Astrocyte (in vitro differentiated cells and primary cell): ENCODE measurements at regions not wholly inside any gene's neighbourhood (a gene's known extent, or its start where the extent isn't known, plus 50 kb on each side); places are given as distances from the start of the nearest gene placed in this dataset.

Experiments
- DNase-seq: peaks from one replicate; pipeline ENCODE4 v3.0.0-alpha.2; 2010; ENCODE audit warnings: low read depth
- FAIRE-seq: peaks from 2 replicates; lab custom pipeline; 2011; peaks lifted over from hg19 to GRCh38; lab: Jason Lieb, UNC
- H2AFZ ChIP-seq: 2 replicates; pipeline ENCODE4 v1.6.0; 2012; ENCODE audit warnings: low read depth, low read length, inconsistent platforms
- H3K27ac ChIP-seq: 2 replicates; pipeline ENCODE4 v1.5.1; 2011; ENCODE audit warnings: low read depth, low read length, inconsistent platforms
- H3K27me3 ChIP-seq: 2 replicates; pipeline ENCODE4 v1.6.0; 2011; ENCODE audit warnings: low read length, inconsistent platforms; ENCODE audit not compliant: insufficient read depth
- H3K36me3 ChIP-seq: 2 replicates; pipeline ENCODE4 v1.5.1; 2011; ENCODE audit warnings: low read length, inconsistent platforms; ENCODE audit not compliant: insufficient read depth
- H3K4me1 ChIP-seq: 2 replicates; pipeline ENCODE4 v1.5.1; 2011; ENCODE audit warnings: low read length, inconsistent platforms; ENCODE audit not compliant: insufficient read depth
- H3K4me2 ChIP-seq: 2 replicates; pipeline ENCODE4 v1.6.0; 2012; ENCODE audit warnings: low read length, inconsistent platforms
- H3K4me3 ChIP-seq: 2 replicates; pipeline ENCODE4 v1.5.1; 2011; ENCODE audit warnings: low read depth, mild to moderate bottlenecking, low read length, inconsistent platforms; ENCODE audit not compliant: insufficient read depth
- H3K79me2 ChIP-seq: 2 replicates; pipeline ENCODE4 v1.6.0; 2012; ENCODE audit warnings: mild to moderate bottlenecking, low read length, inconsistent platforms; ENCODE audit not compliant: insufficient read depth
- H3K9ac ChIP-seq: 2 replicates; pipeline ENCODE4 v1.6.0; 2012; ENCODE audit warnings: mild to moderate bottlenecking, low read length, inconsistent platforms
- H3K9me3 ChIP-seq: 2 replicates; pipeline ENCODE4 v1.5.1; 2012; ENCODE audit warnings: low read depth, mild to moderate bottlenecking, low read length, inconsistent platforms; ENCODE audit not compliant: insufficient read depth
- H4K20me1 ChIP-seq: 2 replicates; pipeline ENCODE4 v1.6.0; 2012; ENCODE audit warnings: low read length, inconsistent platforms; ENCODE audit not compliant: insufficient read depth
- H3K27ac Mint-ChIP-seq: one replicate; pipeline ENCODE4 v1.8.0; 2021; ENCODE audit warnings: mild to moderate bottlenecking, mixed read lengths; ENCODE audit not compliant: unreplicated experiment
- H3K27me3 Mint-ChIP-seq: one replicate; pipeline ENCODE4 v1.8.0; 2021; ENCODE audit warnings: low read depth, mixed read lengths; ENCODE audit not compliant: unreplicated experiment
- H3K36me3 Mint-ChIP-seq: one replicate; pipeline ENCODE4 v1.8.0; 2021; ENCODE audit warnings: low read depth, mixed read lengths; ENCODE audit not compliant: unreplicated experiment
- H3K4me1 Mint-ChIP-seq: one replicate; pipeline ENCODE4 v1.8.0; 2021; ENCODE audit warnings: low read depth, mixed read lengths; ENCODE audit not compliant: unreplicated experiment
- H3K4me3 Mint-ChIP-seq: one replicate; pipeline ENCODE4 v1.8.0; 2021; ENCODE audit warnings: mild to moderate bottlenecking, moderate library complexity, mixed read lengths; ENCODE audit not compliant: unreplicated experiment
- H3K9me3 Mint-ChIP-seq: one replicate; pipeline ENCODE4 v1.8.0; 2021; ENCODE audit warnings: mild to moderate bottlenecking, mixed read lengths; ENCODE audit not compliant: unreplicated experiment
- EZH2 ChIP-seq: IDR thresholded peaks from 2 replicates; pipeline ENCODE4 v1.6.1; 2012; ENCODE audit warnings: mild to moderate bottlenecking, low read length, inconsistent platforms; ENCODE audit not compliant: insufficient read depth
- TF ChIP-seq, protein P1 (sequence below): IDR thresholded peaks from 2 replicates; pipeline ENCODE4 v1.5.1; 2011; ENCODE audit warnings: low read depth, mild to moderate bottlenecking, inconsistent platforms, low read length, moderate library complexity; ENCODE audit not compliant: insufficient read depth

DNA sequence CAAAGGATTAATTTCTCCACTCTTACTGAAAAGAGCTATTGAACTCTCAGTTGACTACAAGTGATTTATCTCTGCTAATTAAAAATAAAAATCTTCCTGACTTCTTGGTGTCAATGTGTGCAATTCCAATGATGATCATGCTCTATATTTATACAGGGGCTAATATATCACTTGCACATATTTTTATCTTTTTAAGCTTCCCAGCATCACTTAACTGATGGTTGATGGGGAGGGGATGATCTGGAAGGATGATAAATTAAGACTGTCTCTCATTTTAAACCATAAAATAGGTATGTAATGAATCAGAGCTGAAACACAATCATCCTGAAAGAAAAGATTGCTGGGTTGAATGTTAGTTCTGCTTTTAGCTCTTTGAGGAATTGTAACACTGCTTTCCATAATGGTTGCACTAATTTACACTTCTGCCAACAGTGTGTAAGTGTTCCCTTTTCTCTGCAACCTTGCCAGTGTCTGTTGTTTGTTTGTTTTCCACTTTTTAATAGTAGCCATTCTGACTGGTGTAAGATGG, 169.6 kb upstream of the ECI2 start:
- no peak overlapping the region for H3K9ac ChIP-seq
- no peak overlapping the region for H3K27ac ChIP-seq
- H3K9me3 ChIP-seq = no peaks in the 10 kb centered on the region
- Mint-ChIP-seq H3K27ac (no peak overlapping the region), H3K4me3 (no peak overlapping the region), H3K9me3 (no peaks in the 10 kb centered on the region), H3K27me3 (peaks cover 3% of the 10 kb centered on the region), H3K36me3 (no peaks in the 10 kb centered on the region), H3K4me1 (no peaks in the 10 kb centered on the region)
- no peaks in the 10 kb centered on the region for H3K79me2 ChIP-seq
- FAIRE-seq (no peak), DNase-seq (no peak)
- H4K20me1 ChIP-seq = no peaks in the 10 kb centered on the region
- no peak overlapping the region for H2AFZ ChIP-seq
- H3K27me3 ChIP-seq = no peaks in the 10 kb centered on the region
- H3K4me2 ChIP-seq = no peak overlapping the region
- TF ChIP-seq, protein P1, sequence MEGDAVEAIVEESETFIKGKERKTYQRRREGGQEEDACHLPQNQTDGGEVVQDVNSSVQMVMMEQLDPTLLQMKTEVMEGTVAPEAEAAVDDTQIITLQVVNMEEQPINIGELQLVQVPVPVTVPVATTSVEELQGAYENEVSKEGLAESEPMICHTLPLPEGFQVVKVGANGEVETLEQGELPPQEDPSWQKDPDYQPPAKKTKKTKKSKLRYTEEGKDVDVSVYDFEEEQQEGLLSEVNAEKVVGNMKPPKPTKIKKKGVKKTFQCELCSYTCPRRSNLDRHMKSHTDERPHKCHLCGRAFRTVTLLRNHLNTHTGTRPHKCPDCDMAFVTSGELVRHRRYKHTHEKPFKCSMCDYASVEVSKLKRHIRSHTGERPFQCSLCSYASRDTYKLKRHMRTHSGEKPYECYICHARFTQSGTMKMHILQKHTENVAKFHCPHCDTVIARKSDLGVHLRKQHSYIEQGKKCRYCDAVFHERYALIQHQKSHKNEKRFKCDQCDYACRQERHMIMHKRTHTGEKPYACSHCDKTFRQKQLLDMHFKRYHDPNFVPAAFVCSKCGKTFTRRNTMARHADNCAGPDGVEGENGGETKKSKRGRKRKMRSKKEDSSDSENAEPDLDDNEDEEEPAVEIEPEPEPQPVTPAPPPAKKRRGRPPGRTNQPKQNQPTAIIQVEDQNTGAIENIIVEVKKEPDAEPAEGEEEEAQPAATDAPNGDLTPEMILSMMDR = no peak
- TF ChIP-seq EZH2 = no peak
- H3K4me3 ChIP-seq = no peak overlapping the region
- H3K4me1 ChIP-seq = no peaks in the 10 kb centered on the region
- no peaks in the 10 kb centered on the region for H3K36me3 ChIP-seq

DNA sequence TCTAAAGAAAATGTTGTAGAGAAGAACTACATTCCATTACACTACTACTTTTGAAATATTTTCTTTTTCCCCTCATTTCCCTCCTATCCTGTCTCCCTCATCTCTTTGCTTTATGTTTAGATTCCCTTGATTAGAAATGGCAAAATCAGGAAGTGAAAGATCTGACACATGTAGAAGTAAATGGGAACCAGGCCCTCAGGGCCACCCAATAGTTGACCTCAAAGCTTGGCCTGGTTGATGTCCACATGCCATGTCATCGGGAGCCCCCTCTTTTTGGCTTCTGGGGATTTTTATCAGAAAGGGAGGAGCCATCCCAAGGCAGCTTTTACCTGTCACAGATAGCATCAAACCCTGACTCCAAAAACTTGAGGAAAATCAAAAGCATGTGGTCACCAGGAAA, 168.3 kb upstream of the ECI2 start:
- DNase-seq = no peak
- no peak overlapping the region for H3K27ac ChIP-seq
- no peaks in the 10 kb centered on the region for H3K4me1 ChIP-seq
- no peak overlapping the region for H2AFZ ChIP-seq
- Mint-ChIP-seq H3K9me3 (no peaks in the 10 kb centered on the region), H3K36me3 (no peaks in the 10 kb centered on the region), H3K4me1 (peaks cover 2% of the 10 kb centered on the region), H3K27me3 (peaks cover 3% of the 10 kb centered on the region), H3K4me3 (no peak overlapping the region), H3K27ac (no peak overlapping the region)
- no peak for TF ChIP-seq EZH2
- TF ChIP-seq, protein P1 = no peak
- no peak for FAIRE-seq
- H3K4me3 ChIP-seq = no peak overlapping the region
- no peaks in the 10 kb centered on the region for H4K20me1 ChIP-seq
- H3K36me3 ChIP-seq = no peaks in the 10 kb centered on the region
- H3K27me3 ChIP-seq = no peaks in the 10 kb centered on the region
- H3K4me2 ChIP-seq = no peak overlapping the region
- H3K79me2 ChIP-seq = no peaks in the 10 kb centered on the region
- no peaks in the 10 kb centered on the region for H3K9me3 ChIP-seq
- no peak overlapping the region for H3K9ac ChIP-seq

DNA sequence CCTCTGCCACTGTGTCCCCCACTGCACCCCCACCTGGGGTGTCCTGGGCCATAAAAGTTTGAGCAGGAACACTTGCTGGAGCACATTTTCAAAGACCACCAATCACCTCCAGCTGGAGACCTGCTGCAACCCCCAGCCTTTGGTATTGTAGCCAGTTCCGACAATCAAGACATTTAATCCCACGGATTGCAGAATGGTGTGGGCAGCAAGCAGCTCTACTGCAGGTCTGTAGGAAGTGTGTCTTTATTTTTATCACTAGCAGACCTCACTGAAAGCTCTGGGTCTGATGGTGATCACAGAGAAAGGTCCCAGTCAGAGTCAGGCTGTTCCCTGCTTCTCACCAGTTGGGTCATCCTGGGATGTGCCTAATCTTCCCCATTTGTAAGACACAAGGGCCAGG, 167.1 kb upstream of the ECI2 start:
- Histone ChIP-seq H2AFZ (no peak overlapping the region), H3K36me3 (no peaks in the 10 kb centered on the region), H3K9me3 (no peaks in the 10 kb centered on the region), H3K4me2 (no peak overlapping the region), H3K9ac (no peak overlapping the region), H3K4me1 (no peaks in the 10 kb centered on the region), H3K4me3 (no peak overlapping the region), H4K20me1 (no peaks in the 10 kb centered on the region), H3K27me3 (no peaks in the 10 kb centered on the region), H3K79me2 (no peaks in the 10 kb centered on the region), H3K27ac (no peak overlapping the region)
- Mint-ChIP-seq H3K9me3 (no peaks in the 10 kb centered on the region), H3K27me3 (peaks cover 3% of the 10 kb centered on the region), H3K36me3 (no peaks in the 10 kb centered on the region), H3K4me3 (no peak overlapping the region), H3K4me1 (peaks cover 2% of the 10 kb centered on the region), H3K27ac (no peak overlapping the region)
- no peak for DNase-seq
- no peak for TF ChIP-seq EZH2
- TF ChIP-seq, protein P1 = no peak
- no peak for FAIRE-seq
